ENCODE measurements at regions not wholly inside any gene's neighbourhood (a gene's known extent, or its start where the extent isn't known, plus 50 kb on each side); places are given as distances from the start of the nearest gene placed in this dataset.

DNA sequence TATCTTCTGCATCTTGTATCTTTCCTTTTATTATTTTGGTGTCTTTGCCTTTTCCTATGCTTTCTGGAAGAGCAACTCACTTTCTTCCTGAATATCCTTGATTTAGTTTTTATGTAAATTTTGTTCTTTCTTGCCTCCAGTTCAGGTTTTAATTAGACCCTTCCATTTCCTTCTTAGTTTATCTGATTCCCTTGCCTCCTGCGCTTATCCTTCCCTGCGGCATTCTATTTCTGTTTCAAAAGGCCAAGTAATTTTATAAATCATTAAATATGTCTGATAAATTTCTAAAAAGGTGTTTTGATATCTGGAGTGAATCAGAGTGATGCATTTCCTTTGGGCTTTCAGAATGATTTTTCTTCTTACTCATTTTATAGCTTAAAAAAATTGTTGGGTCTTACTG, 167.7 kb upstream of the WDR11 start:
- CTCF ChIA-PET, result no interaction called here

DNA sequence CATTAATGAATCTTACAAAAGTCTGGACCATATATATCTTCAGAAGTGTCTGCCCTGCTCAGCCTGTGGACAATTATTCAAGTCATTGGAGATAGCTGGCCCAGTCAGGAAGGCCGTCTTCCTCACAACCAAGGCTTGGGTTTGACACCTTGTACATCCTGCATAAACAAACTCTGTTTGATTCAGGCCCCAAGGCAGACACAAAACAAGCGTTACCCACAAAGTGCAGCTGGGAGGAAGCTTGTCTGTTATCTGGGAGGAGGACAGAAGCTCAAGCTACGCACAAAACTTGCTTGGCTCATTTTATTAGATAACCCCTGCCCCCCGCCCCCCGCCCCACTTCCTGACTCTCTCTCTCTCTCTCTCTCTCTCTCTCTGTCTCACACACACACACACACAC, 166.9 kb upstream of the WDR11 start:
- DNase-seq, result no peak
- no peaks in the 10 kb centered on the region for H3K9me3 Mint-ChIP-seq
- ChIA-PET CTCF (no interaction called here), POLR2A (no interaction called here)
- no peaks in the 10 kb centered on the region for H3K4me1 Mint-ChIP-seq
- H3K4me3 Mint-ChIP-seq, result no peak overlapping the region
- H3K27me3 Mint-ChIP-seq, result no peaks in the 10 kb centered on the region
- H3K36me3 Mint-ChIP-seq (ENCODE audit: low read depth), result no peaks in the 10 kb centered on the region
- no peak overlapping the region for H3K27ac Mint-ChIP-seq

More for the DNA sequence above, 167.7 kb upstream of the WDR11 start:
- Mint-ChIP-seq H3K4me1 (no peaks in the 10 kb centered on the region), H3K9me3 (no peaks in the 10 kb centered on the region), H3K36me3 (ENCODE audit: low read depth) (no peaks in the 10 kb centered on the region), H3K27ac (no peak overlapping the region), H3K27me3 (no peaks in the 10 kb centered on the region), H3K4me3 (no peak overlapping the region)
- POLR2A ChIA-PET, result no interaction called here
- DNase-seq, result no peak

DNA sequence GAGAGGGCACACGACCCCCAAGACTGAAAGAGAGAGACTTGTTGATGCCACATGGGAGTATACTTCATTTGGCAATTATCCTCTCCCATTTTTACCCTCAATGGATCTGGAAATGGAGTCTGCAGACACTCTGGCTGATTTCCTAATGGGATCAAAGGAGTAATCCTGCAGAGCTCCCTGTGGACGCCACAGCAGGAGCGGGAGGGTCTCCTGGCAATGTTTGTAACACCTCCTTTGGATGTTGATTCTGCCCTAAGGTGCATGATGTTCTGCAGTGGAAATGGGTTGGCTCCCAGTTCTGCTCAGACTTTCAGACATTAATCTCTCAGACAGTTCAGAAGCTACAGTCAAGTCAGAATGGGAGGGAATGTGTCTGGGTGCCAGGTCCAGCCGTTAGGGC, 166.0 kb upstream of the WDR11 start:
- Mint-ChIP-seq H3K36me3 (ENCODE audit: low read depth) (no peaks in the 10 kb centered on the region), H3K4me1 (no peaks in the 10 kb centered on the region), H3K27ac (no peak overlapping the region), H3K4me3 (no peak overlapping the region), H3K27me3 (no peaks in the 10 kb centered on the region), H3K9me3 (no peaks in the 10 kb centered on the region)
- CTCF ChIA-PET, result no interaction called here
- POLR2A ChIA-PET, result no interaction called here
- no peak for DNase-seq

DNA sequence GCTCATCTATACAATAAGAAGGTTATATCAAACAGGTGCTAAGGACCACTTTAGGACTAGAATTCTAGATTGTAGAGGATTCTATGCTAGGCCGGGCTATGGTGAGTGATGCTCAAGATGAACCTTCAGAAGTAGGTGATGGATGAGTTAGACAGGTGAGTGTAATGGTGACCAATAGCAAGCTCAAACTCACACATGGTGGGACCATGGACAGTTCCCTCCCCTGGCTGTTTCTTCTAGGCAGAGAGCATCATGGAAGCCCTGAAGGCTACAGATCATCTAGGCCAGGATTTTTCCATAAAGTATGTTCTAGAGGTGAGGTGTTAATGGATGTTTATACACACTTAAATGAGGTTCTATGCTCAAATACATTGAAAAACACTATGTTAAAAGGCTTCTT, 162.2 kb upstream of the WDR11 start:
- Mint-ChIP-seq H3K4me1 (no peaks in the 10 kb centered on the region), H3K27ac (no peak overlapping the region), H3K9me3 (no peaks in the 10 kb centered on the region), H3K36me3 (ENCODE audit: low read depth) (no peaks in the 10 kb centered on the region), H3K27me3 (no peaks in the 10 kb centered on the region), H3K4me3 (no peak overlapping the region)
- CTCF ChIA-PET, result no interaction called here
- DNase-seq, result no peak
- POLR2A ChIA-PET, result no interaction called here

DNA sequence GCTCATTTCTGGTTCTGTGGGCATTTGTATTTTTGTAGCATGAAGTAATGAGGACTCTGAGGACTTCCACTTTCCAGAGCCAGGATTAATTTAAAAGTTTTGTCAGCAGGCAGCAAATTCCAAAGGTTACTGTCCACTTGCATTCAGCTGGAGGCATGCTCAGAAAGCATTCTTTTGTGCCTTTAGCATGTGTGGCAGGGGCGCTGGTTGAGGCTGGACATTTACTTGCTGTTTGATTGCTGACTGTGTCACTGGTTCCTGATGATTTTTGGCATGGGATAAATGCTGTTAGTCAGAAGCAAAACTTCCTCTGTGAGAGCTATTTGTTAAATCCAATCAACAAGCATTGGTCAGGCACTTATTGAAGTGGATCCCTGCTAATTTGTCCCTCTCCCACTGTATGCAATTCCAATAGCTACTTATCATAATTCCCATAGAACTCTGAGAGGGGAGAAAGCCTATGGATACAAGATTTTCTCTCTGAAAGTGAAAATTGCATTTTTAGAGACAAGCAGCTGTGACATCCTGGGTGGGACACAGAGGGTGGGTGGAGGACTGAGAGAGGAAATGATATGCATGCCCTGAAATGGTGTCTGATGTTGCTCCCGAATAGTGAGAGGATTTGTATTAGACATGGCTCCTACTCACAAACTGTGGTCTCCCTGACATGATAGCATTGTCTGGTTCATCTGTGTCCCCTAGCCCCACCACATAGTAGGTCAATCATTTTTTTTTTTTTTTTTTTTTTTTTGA, 161.2 kb upstream of the WDR11 start:
- no peak for DNase-seq
- ChIA-PET CTCF (no interaction called here), POLR2A (no interaction called here)
- no peak overlapping the region for H3K27ac Mint-ChIP-seq
- no peaks in the 10 kb centered on the region for H3K27me3 Mint-ChIP-seq
- no peak overlapping the region for H3K4me3 Mint-ChIP-seq
- H3K36me3 Mint-ChIP-seq (ENCODE audit: low read depth), result no peaks in the 10 kb centered on the region
- H3K4me1 Mint-ChIP-seq, result no peaks in the 10 kb centered on the region
- no peaks in the 10 kb centered on the region for H3K9me3 Mint-ChIP-seq

DNA sequence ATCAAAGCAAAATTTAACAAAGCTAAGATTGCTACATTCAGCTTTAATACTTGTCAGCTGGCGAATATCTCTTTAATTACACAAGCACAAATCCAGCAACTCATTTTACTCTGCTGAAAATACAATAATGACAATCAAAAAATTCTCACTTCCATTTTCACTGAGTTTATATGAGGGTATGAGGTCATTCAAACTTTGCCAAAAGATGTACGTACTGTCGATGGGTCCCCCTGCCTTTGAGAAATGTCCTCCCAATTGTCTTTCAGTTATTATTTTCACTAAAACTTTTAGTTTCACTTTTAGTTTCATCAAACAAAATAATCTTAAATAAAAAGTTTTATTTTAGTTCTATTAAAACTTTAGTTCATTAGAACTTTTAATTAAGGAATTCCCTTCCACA, 159.5 kb upstream of the WDR11 start:
- H3K27me3 Mint-ChIP-seq, result no peaks in the 10 kb centered on the region
- peak overlapping the region; percentile 16 for H3K4me3 Mint-ChIP-seq
- CTCF ChIA-PET, result no interaction called here
- no peak for DNase-seq
- no peaks in the 10 kb centered on the region for H3K4me1 Mint-ChIP-seq
- no peaks in the 10 kb centered on the region for H3K9me3 Mint-ChIP-seq
- POLR2A ChIA-PET, result no interaction called here
- H3K27ac Mint-ChIP-seq, result no peak overlapping the region
- H3K36me3 Mint-ChIP-seq (ENCODE audit: low read depth), result no peaks in the 10 kb centered on the region

DNA sequence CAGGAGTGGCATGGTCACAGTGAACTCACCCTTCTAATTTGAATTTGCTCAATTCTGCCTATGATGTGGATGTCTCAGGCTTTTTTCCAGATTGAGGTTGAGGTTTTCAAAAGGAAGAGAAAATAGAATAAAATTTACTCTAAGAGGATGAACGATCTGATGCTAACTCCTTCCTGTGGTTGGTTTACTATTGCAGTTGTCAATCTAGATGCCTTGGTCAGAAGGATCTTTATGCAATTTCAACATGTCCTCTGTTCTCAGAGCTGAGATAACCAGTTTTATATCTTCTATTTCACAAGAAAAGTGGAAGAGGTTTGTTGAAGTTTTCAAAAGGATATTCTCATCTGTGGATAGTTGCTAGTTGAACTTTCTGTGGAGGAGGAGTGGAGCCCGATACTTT, 150.7 kb upstream of the WDR11 start:
- Mint-ChIP-seq H3K9me3 (peaks cover 7% of the 10 kb centered on the region), H3K36me3 (ENCODE audit: low read depth) (no peaks in the 10 kb centered on the region), H3K4me1 (no peaks in the 10 kb centered on the region), H3K27me3 (no peaks in the 10 kb centered on the region), H3K27ac (no peak overlapping the region), H3K4me3 (no peak overlapping the region)
- ChIA-PET POLR2A (no interaction called here), CTCF (no interaction called here)
- DNase-seq, result no peak

DNA sequence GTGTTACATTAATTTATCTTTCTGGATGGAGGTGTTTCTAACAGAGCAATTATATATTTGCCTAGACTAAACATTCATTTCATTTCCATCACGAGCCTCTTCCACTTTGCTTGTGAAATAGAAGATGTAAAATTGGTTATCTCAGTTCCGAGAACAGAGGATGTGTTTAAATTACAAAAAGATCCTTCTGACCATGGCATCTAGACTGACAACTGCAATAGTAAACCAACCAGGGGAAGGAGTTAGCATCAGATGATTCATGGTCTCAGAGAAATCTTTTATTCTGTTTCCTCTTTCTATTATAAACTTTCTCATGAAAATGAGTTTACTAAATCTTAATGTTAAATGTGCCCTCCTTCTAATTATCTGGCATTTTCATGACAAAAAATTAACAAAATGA, 149.8 kb upstream of the WDR11 start:
- Mint-ChIP-seq H3K9me3 (peaks cover 7% of the 10 kb centered on the region), H3K4me3 (no peak overlapping the region), H3K27ac (no peak overlapping the region), H3K4me1 (no peaks in the 10 kb centered on the region), H3K27me3 (no peaks in the 10 kb centered on the region), H3K36me3 (ENCODE audit: low read depth) (no peaks in the 10 kb centered on the region)
- no peak for DNase-seq
- POLR2A ChIA-PET, result no interaction called here
- CTCF ChIA-PET, result no interaction called here

DNA sequence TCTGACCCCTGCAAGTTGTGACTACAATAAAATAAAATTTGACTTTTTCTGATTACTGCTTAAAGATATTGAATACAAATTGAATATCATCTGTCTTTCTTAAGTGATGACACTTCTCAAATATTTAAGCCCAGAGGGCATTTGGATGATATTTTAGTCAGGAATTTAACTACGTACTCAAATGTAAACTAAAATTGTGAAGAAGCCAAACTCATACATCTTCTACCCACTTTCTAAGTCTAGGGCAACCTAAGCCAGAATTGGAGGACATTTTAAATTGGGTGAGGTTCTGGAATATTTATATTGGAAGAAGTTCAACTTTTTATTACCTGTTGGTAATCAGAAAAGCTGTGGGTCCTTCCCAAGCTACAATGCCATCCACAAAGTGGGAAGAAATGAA, 149.1 kb upstream of the WDR11 start:
- POLR2A ChIA-PET, result no interaction called here
- H3K27ac Mint-ChIP-seq, result no peak overlapping the region
- CTCF ChIA-PET, result no interaction called here
- no peak for DNase-seq
- peaks cover 7% of the 10 kb centered on the region for H3K9me3 Mint-ChIP-seq
- no peaks in the 10 kb centered on the region for H3K27me3 Mint-ChIP-seq
- H3K4me1 Mint-ChIP-seq, result no peaks in the 10 kb centered on the region
- no peaks in the 10 kb centered on the region for H3K36me3 Mint-ChIP-seq (ENCODE audit: low read depth)
- no peak overlapping the region for H3K4me3 Mint-ChIP-seq

DNA sequence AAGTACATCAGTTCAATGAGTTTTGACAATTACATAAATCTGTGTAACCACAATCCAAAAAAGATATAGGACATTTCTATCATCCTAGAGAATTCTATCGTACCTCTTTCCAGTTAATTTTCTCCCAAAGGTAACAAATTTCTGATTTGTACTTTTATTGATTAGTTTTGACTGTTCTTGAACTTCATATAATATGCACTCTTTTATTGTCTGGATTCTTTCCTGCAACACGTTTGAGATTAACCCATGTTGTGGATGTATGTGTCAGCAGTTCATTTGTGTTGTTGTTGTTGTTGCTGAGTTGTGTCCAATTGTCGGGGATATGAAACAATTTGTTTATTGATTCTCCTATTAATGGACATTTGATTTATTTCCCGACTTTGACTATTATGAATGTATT, 145.9 kb upstream of the WDR11 start:
- POLR2A ChIA-PET, result no interaction called here
- no peaks in the 10 kb centered on the region for H3K9me3 Mint-ChIP-seq
- no peaks in the 10 kb centered on the region for H3K36me3 Mint-ChIP-seq (ENCODE audit: low read depth)
- H3K27me3 Mint-ChIP-seq, result no peaks in the 10 kb centered on the region
- no peak overlapping the region for H3K4me3 Mint-ChIP-seq
- no peaks in the 10 kb centered on the region for H3K4me1 Mint-ChIP-seq
- CTCF ChIA-PET, result no interaction called here
- H3K27ac Mint-ChIP-seq, result no peak overlapping the region
- DNase-seq, result no peak

DNA sequence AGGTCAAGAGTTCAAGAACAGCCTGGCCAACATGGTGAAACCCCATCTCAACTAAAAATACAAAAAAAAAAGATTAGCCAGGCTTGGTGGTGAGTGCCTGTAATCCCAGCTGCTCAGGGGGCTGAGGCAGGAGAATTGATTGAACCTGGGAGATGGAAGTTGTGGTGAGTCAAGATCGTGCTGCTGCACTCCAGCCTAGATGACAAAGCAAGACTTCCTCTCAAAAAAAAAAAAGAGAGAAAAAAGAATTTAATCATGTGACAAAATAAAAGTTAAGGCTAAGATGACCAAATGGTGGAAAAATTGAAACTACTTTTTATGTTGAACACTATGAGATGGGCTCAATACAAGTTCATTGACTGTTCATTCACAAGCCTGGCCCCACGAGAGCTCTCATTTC, 141.1 kb upstream of the WDR11 start:
- Mint-ChIP-seq H3K4me3 (no peak overlapping the region), H3K27me3 (no peaks in the 10 kb centered on the region), H3K36me3 (ENCODE audit: low read depth) (no peaks in the 10 kb centered on the region), H3K27ac (no peak overlapping the region), H3K4me1 (no peaks in the 10 kb centered on the region), H3K9me3 (no peaks in the 10 kb centered on the region)
- ChIA-PET POLR2A (no interaction called here), CTCF (no interaction called here)
- DNase-seq, result no peak

DNA sequence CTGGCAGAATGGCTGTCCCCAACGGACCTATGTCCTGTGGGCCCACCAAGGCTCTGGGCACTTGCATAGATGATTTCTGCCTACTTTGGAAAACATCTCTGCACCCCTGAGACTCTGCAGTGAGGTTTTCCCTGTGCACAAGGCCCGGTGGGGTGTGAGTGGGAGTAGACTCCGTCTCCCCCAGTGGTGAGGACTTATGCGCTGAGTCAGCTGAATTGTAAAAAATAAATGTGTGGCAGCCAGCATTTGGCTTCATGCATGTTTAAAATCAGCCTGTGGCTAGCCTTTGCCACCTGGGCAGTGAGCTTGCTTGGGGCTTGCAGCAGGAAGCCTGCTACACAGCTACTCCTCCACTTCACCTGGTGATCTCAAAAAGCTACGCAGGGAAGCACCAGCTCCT, 139.3 kb upstream of the WDR11 start:
- no peaks in the 10 kb centered on the region for H3K4me1 Mint-ChIP-seq
- no peaks in the 10 kb centered on the region for H3K9me3 Mint-ChIP-seq
- POLR2A ChIA-PET, result no interaction called here

DNA sequence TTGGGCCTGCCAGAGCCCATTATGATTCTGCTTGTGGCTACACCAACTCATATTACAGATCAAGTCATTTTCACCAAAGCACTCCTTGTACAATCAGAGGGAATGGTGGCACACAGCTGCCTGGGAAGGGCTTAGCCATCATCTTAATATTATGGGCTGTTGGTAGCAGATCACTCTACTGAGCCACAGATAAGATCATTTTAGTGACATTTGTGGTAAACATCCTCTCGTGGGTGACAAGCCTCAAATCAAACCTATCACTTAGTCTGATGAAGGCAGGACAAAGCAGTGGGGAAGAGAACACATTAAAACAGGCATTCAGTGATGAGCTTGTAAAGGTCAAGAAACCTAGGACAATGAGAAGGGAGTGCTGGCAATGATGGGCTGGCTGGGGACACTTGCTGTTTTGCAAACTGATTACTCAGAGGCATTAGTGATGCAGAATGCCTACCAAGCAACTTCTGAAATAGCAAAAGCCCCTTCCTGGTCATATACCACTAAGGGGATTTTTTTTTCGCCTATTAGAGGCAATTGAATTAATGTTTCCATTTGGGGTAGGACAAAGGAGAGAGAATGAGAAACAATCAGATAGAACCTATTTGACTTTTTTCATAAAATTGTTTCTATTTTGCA, 137.5 kb upstream of the WDR11 start:
- DNase-seq, result no peak
- no peaks in the 10 kb centered on the region for H3K36me3 Mint-ChIP-seq (ENCODE audit: low read depth)
- no peak overlapping the region for H3K27ac Mint-ChIP-seq
- ChIA-PET CTCF (no interaction called here), POLR2A (no interaction called here)
- no peaks in the 10 kb centered on the region for H3K4me1 Mint-ChIP-seq
- no peaks in the 10 kb centered on the region for H3K9me3 Mint-ChIP-seq
- H3K27me3 Mint-ChIP-seq, result no peaks in the 10 kb centered on the region
- H3K4me3 Mint-ChIP-seq, result no peak overlapping the region

More for the DNA sequence above, 139.3 kb upstream of the WDR11 start:
- no peak for DNase-seq
- Mint-ChIP-seq H3K27me3 (no peaks in the 10 kb centered on the region), H3K4me3 (no peak overlapping the region), H3K27ac (no peak overlapping the region), H3K36me3 (ENCODE audit: low read depth) (no peaks in the 10 kb centered on the region)
- CTCF ChIA-PET, result no interaction called here

DNA sequence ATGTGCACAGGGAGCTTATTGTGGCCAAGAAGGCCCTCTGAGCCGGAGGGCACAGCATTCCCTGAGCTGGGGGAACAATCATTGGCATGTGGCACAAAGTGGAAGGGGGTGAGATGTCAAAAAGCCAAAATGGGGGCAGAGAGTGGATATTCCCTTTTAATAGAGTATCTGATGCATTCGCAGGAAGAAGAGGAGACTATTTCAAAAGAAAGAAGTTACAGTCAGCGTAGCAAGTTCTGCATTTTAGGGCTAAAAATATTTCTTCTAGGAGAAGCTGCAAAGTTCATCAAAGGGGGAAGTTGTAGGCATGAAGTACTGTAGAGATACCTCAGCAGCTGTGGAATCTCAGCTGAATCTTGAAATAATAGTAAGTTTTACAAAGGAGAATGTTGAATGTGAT, 136.0 kb upstream of the WDR11 start:
- ChIA-PET CTCF (no interaction called here), POLR2A (no interaction called here)
- Mint-ChIP-seq H3K36me3 (ENCODE audit: low read depth) (no peaks in the 10 kb centered on the region), H3K4me3 (no peak overlapping the region), H3K27me3 (no peaks in the 10 kb centered on the region), H3K9me3 (no peaks in the 10 kb centered on the region), H3K27ac (no peak overlapping the region), H3K4me1 (no peaks in the 10 kb centered on the region)
- DNase-seq, result no peak

All from activated CD4-positive, alpha-beta memory T cell treated with anti-CD3 and anti-CD28 coated beads, Interleukin-2, amount 10 ng/mL, durations not matched to agents 7 days and 5 days (primary cell).